ENCODE measurements at regions not wholly inside any gene's neighbourhood (a gene's known extent, or its start where the extent isn't known, plus 50 kb on each side); places are given as distances from the start of the nearest gene placed in this dataset.

- H3K4me3 ChIP-seq (ENCODE audit: low read length) = no peak overlapping the region
- no peak for TF ChIP-seq CTCF (conservative IDR thresholded peaks at IDR 0.05; ENCODE audit: low read depth, low read length)
- no peak for DNase-seq (ENCODE audit: low read depth)
Measured at GRCh38 chr2:75936311-75936710, 225.6 kb upstream of the GCFC2 start.

- TF ChIP-seq CTCF (conservative IDR thresholded peaks at IDR 0.05; ENCODE audit: low read depth, low read length) = no peak
- no peak for DNase-seq (ENCODE audit: low read depth)
- H3K4me3 ChIP-seq (ENCODE audit: low read length) = no peak overlapping the region
Measured at GRCh38 chr2:75932996-75933395, 222.3 kb upstream of the GCFC2 start.

- no peak for TF ChIP-seq CTCF (conservative IDR thresholded peaks at IDR 0.05; ENCODE audit: low read depth, low read length)
- no peak overlapping the region for H3K4me3 ChIP-seq (ENCODE audit: low read length)
- DNase-seq (ENCODE audit: low read depth) = no peak
Measured at GRCh38 chr2:75928093-75928492, 217.4 kb upstream of the GCFC2 start.

- H3K4me3 ChIP-seq (ENCODE audit: low read length) = no peak overlapping the region
- TF ChIP-seq CTCF (conservative IDR thresholded peaks at IDR 0.05; ENCODE audit: low read depth, low read length) = no peak
- DNase-seq (ENCODE audit: low read depth) = no peak
Measured at GRCh38 chr2:75925331-75926024, 214.8 kb upstream of the GCFC2 start.

GRCh38 chr2:75922191-75922590, 211.5 kb upstream of the GCFC2 start:
- no peak for TF ChIP-seq CTCF (conservative IDR thresholded peaks at IDR 0.05; ENCODE audit: low read depth, low read length)

GRCh38 chr2:75920859-75921551, 210.3 kb upstream of the GCFC2 start:
- no peak overlapping the region for H3K4me3 ChIP-seq (ENCODE audit: low read length)
- TF ChIP-seq CTCF (conservative IDR thresholded peaks at IDR 0.05; ENCODE audit: low read depth, low read length) = no peak
- no peak for DNase-seq (ENCODE audit: low read depth)

More at GRCh38 chr2:75922191-75922590, 211.5 kb upstream of the GCFC2 start:
- no peak for DNase-seq (ENCODE audit: low read depth)
- no peak overlapping the region for H3K4me3 ChIP-seq (ENCODE audit: low read length)
